Left renal pelvis (tissue), 4 donors: ENCODE measurements at regions not wholly inside any gene's neighbourhood (a gene's known extent, or its start where the extent isn't known, plus 50 kb on each side); places are given as distances from the start of the nearest gene placed in this dataset.
A peak's percentile ranks its signal among the peaks of the same experiment; 100 is the strongest.
"Not testable (repeated sequence)": the region's sequence is repeated elsewhere in the genome, so short reads cannot be mapped to it uniquely, and the experiment has no call there.

Source experiments
- DNase-seq, 4 donors: peaks; one replicate each; pipeline ENCODE4 v3.0.0-alpha.2; 2013; ENCODE audit warnings: low read depth in 4 of 4, low spot score in 3 of 4

GRCh38 chr6:169921853-169922824 is 170.7 kb downstream of the ERMARD start:
- DNase-seq, result peak in 2 of 4 donors; percentile 51 to 71

- no peak for DNase-seq
Observed at GRCh38 chr6:169921217-169921616, 169.8 kb downstream of the ERMARD start.

GRCh38 chr6:169920359-169921020 is 169.1 kb downstream of the ERMARD start:
- DNase-seq, result no peak

- no peak for DNase-seq
Observed at GRCh38 chr6:169918954-169919549, 167.6 kb downstream of the ERMARD start.

- DNase-seq, result no peak
Observed at GRCh38 chr6:169918239-169918953, 167.0 kb downstream of the ERMARD start.

GRCh38 chr6:169917153-169917552 is 165.7 kb downstream of the ERMARD start:
- DNase-seq, result no peak

- DNase-seq, result no peak
Observed at GRCh38 chr6:169915769-169916550, 164.5 kb downstream of the ERMARD start.

GRCh38 chr6:169913745-169914144 is 162.3 kb downstream of the ERMARD start:
- not testable (repeated sequence) for DNase-seq

- no peak for DNase-seq
Observed at GRCh38 chr6:169913096-169913638, 161.7 kb downstream of the ERMARD start.

GRCh38 chr6:169912266-169913095 is 161.1 kb downstream of the ERMARD start:
- DNase-seq, result no peak

- no peak for DNase-seq
Observed at GRCh38 chr6:169911264-169912263, 160.1 kb downstream of the ERMARD start.

- DNase-seq, result no peak
Observed at GRCh38 chr6:169909113-169909512, 157.7 kb downstream of the ERMARD start.

- no peak for DNase-seq
Observed at GRCh38 chr6:169908403-169908933, 157.0 kb downstream of the ERMARD start.

GRCh38 chr6:169907419-169908115 is 156.1 kb downstream of the ERMARD start:
- no peak for DNase-seq

- DNase-seq, result no peak
Observed at GRCh38 chr6:169906688-169907418, 155.4 kb downstream of the ERMARD start.
